ENCODE measurements at regions not wholly inside any gene's neighbourhood (a gene's known extent, or its start where the extent isn't known, plus 50 kb on each side); places are given as distances from the start of the nearest gene placed in this dataset.

GRCh38 chr4:33711826-33712225 lies 2532.5 kb downstream of the ARAP2 start:
- no peak overlapping the region for H3K4me3 ChIP-seq (ENCODE audit: low read depth, low read length)
- TF ChIP-seq CTCF (conservative IDR thresholded peaks at IDR 0.05; ENCODE audit: low read depth, low read length) = no peak
- no peak for DNase-seq (ENCODE audit: low read depth)

GRCh38 chr4:33714971-33715370 lies 2529.3 kb downstream of the ARAP2 start:
- TF ChIP-seq CTCF (conservative IDR thresholded peaks at IDR 0.05; ENCODE audit: low read depth, low read length) = no peak
- no peak overlapping the region for H3K4me3 ChIP-seq (ENCODE audit: low read depth, low read length)
- no peak for DNase-seq (ENCODE audit: low read depth)

- H3K4me3 ChIP-seq (ENCODE audit: low read depth, low read length) = no peak overlapping the region
- peak; percentile 9 for DNase-seq (ENCODE audit: low read depth)
- no peak for TF ChIP-seq CTCF (conservative IDR thresholded peaks at IDR 0.05; ENCODE audit: low read depth, low read length)
These were observed 2528.4 kb downstream of the ARAP2 start for GRCh38 chr4:33715841-33716395.

GRCh38 chr4:33722254-33722653 lies 2522.1 kb downstream of the ARAP2 start:
- no peak for TF ChIP-seq CTCF (conservative IDR thresholded peaks at IDR 0.05; ENCODE audit: low read depth, low read length)
- peak; percentile 15 for DNase-seq (ENCODE audit: low read depth)
- H3K4me3 ChIP-seq (ENCODE audit: low read depth, low read length) = no peak overlapping the region

GRCh38 chr4:33722800-33723516 lies 2521.4 kb downstream of the ARAP2 start:
- DNase-seq (ENCODE audit: low read depth) = no peak
- no peak for TF ChIP-seq CTCF (conservative IDR thresholded peaks at IDR 0.05; ENCODE audit: low read depth, low read length)
- no peak overlapping the region for H3K4me3 ChIP-seq (ENCODE audit: low read depth, low read length)

- no peak for TF ChIP-seq CTCF (conservative IDR thresholded peaks at IDR 0.05; ENCODE audit: low read depth, low read length)
- no peak for DNase-seq (ENCODE audit: low read depth)
- H3K4me3 ChIP-seq (ENCODE audit: low read depth, low read length) = no peak overlapping the region
These were observed 2519.6 kb downstream of the ARAP2 start for GRCh38 chr4:33724685-33725084.

- no peak for TF ChIP-seq CTCF (conservative IDR thresholded peaks at IDR 0.05; ENCODE audit: low read depth, low read length)
- no peak overlapping the region for H3K4me3 ChIP-seq (ENCODE audit: low read depth, low read length)
- no peak for DNase-seq (ENCODE audit: low read depth)
These were observed 2518.5 kb downstream of the ARAP2 start for GRCh38 chr4:33725861-33726260.
